Iris pigment epithelial cell (primary cell): ENCODE measurements at regions not wholly inside any gene's neighbourhood (a gene's known extent, or its start where the extent isn't known, plus 50 kb on each side); places are given as distances from the start of the nearest gene placed in this dataset.
"Not testable (repeated sequence)": the region's sequence is repeated elsewhere in the genome, so short reads cannot be mapped to it uniquely, and the experiment has no call there.

Experiments
- DNase-seq: peaks from one replicate; pipeline ENCODE4 v3.0.0-alpha.2; 2011; ENCODE audit warnings: low read depth

- peak; percentile 31 for DNase-seq
Measured at GRCh38 chr16:14002416-14002990, 68.6 kb upstream of the MRTFB start.

- DNase-seq, result peak; percentile 58
Measured at GRCh38 chr16:14003074-14003570, 68.0 kb upstream of the MRTFB start.

DNA sequence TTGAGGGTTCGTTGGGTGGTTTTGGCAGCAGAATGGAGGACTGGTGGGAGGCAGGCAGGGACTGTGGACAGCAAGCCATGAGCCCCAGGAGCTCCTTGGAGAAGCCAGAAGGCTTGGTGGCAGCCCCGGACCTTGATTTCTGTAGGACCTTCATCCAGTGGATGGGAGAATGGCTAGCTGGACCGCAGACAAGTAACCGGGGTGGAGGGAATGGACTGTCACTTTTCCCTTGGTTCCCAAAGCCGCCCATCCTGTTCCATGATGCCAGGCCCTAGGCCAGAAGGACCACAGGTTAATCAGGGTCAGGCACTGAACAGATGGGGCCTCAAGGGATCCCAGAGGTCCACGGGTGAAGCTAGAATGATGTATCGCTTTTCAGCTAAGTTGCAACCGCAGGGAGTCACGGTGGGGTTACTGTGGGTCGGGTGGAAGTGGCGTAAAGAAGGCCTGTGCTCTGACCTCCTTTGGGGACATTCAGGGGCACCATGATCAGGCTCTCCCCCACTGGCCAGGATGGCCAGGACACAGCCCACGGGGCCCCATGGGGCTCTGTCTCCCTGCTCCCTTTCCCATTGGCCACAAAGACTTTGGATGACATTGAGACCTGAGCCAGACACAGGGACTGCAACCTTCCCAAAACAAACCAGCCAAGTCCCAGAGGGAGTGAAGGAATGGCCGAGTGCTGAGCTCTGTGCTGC lies 66.9 kb upstream of the MRTFB start:
- no peak for DNase-seq

DNA sequence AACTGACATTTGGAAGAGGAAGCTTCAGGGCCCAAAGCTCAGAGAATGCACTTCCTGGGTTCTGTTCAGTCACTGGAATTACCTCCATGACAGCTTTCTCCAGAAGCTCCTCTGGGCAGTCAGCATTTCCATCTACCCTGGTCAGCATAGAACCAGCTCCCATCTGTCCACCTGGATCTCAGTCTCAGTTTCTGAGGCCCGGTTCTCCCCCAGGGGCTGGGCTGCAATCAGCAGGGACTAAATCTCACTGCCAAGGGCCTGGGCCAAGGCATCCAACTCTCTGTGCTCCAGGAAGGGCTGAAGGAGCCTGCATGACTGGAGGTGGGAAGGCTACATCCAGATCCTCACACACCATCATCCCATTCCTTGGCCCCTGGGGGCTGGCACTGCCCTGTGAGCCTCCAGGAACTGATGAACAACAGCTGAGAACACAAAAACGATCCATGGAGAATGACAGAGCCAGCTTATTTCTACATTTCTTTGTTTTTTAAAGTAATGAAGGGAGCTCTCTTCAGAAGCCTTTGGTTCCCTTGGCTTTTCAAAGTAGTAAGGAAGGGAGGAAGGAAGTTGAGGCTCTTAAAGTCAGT lies 66.3 kb upstream of the MRTFB start:
- no peak for DNase-seq

GRCh38 chr16:14005335-14005734 lies 65.8 kb upstream of the MRTFB start:
- DNase-seq, result no peak

GRCh38 chr16:14007450-14007849 lies 63.7 kb upstream of the MRTFB start:
- peak; percentile 94 for DNase-seq

DNA sequence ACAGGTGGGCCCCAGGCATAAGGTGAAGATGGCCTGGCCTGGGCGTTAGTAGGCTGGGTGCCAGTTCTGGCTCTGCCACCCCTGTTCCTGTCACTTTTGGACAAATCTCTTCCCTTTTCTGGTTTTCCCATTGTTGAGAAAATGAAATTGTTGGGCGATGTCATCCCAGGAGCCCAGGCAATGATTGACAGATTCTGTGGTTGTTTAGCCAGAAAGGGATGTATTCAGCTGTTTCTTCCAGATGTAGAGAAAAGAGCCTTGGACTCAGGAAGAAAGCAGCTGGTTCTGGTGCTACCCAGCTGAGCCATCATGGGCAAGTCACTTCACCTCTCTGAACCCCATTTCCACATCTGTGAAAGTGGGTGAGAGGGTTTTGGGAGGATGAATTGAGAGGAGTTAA lies 60.1 kb upstream of the MRTFB start:
- no peak for DNase-seq

DNA sequence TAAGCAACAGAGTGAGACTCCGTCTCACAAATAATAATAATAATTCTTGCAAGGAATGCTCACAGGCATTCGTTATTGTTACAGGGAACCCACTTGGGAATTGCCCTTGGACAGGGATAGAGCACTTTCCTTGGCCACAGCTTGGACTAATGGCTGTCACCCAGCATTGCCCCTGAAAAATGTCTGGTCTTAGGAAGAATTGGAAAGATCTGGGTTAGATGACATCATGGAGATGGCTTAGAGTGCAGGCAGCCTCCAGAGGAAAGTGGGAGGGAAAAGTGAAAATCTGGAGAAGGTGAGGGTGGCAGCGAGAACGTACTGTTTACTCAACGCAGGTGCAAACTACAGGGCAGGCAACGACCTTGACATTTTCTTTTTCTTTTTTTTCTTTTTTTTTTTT lies 59.3 kb upstream of the MRTFB start:
- no peak for DNase-seq

- no peak for DNase-seq
Measured at GRCh38 chr16:14013145-14013570, 58.0 kb upstream of the MRTFB start.

DNA sequence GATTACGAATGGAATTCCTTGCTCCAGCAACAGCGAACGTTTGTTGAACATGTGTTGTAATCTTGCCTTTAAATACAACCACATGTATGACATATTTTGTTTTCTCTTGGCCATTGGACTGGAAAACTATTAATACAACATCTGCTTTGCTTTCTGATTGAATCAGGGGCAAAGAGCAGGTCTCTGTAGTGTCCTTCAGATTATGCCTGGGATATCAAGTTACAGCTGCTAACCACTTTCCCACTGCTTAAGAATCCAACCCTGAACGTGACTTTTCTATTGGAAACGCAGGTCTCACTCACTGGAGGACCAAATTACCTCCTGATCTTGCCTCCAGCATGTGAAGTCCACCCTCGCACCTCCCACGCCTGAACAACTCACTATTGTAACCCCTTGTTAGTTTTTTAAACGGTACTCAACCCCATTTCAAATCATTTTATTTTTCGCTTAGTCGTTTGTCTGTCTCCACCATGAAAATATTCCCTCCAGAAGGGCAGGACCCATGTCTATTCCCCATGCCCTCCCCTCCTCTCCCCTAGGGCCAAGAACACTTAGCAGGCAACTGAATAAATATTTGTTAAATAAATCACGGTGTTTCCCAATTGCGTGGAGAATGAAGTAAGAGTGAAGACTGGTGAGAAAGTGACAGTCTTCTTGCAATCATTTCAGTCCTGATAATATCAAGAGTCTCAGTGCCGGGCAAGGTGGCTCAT lies 57.4 kb upstream of the MRTFB start:
- peak; percentile 88 for DNase-seq

DNA sequence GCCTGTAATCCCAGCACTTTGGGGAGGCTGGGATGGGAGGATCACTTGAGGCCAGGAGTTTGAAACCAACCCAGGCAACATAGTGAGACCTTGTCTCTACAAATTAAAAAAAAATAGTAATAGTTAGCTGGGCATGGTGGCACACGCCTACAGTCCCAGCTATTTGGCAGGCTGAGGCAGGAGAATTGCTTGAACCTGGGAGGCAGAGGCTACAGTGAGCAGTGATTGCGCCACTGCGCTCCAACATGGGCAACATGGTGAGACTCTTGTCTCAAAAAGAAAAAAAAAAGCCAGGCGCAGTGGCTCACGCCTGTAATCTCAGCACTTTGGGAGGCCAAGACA lies 56.9 kb upstream of the MRTFB start:
- no peak for DNase-seq

GRCh38 chr16:14015033-14015432 lies 56.1 kb upstream of the MRTFB start:
- DNase-seq, result peak; percentile 40

GRCh38 chr16:14015461-14015860 lies 55.7 kb upstream of the MRTFB start:
- no peak for DNase-seq

- DNase-seq, result peak; percentile 92
Measured at GRCh38 chr16:14015948-14016347, 55.2 kb upstream of the MRTFB start.

DNA sequence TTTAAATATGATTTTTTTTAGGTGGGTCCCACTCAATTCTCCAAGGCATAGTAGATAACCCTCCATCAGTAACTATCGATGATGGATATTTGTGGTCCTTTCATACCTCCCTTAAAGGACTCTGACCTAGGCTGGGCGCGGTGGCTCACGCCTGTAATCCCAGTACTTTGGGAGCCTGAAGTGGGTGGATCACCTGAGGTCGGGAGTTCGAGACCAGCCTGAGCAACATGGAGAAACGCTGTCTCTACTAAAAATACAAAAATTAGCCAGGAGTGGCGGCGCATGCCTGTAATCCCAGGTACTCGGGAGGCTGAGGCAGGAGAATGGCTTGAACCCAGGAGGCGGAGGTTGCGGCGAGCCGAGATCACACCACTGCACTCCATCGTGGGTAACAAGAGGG lies 54.8 kb upstream of the MRTFB start:
- DNase-seq, result not testable (repeated sequence)

- no peak for DNase-seq
Measured at GRCh38 chr16:14017886-14018285, 53.2 kb upstream of the MRTFB start.

- DNase-seq, result no peak
Measured at GRCh38 chr16:14018851-14019250, 52.3 kb upstream of the MRTFB start.

GRCh38 chr16:14020141-14020540 lies 51.0 kb upstream of the MRTFB start:
- no peak for DNase-seq
